ENCODE measurements at regions not wholly inside any gene's neighbourhood (a gene's known extent, or its start where the extent isn't known, plus 50 kb on each side); places are given as distances from the start of the nearest gene placed in this dataset.
"Not testable (repeated sequence)": the region's sequence is repeated elsewhere in the genome, so short reads cannot be mapped to it uniquely, and the experiment has no call there.

DNA sequence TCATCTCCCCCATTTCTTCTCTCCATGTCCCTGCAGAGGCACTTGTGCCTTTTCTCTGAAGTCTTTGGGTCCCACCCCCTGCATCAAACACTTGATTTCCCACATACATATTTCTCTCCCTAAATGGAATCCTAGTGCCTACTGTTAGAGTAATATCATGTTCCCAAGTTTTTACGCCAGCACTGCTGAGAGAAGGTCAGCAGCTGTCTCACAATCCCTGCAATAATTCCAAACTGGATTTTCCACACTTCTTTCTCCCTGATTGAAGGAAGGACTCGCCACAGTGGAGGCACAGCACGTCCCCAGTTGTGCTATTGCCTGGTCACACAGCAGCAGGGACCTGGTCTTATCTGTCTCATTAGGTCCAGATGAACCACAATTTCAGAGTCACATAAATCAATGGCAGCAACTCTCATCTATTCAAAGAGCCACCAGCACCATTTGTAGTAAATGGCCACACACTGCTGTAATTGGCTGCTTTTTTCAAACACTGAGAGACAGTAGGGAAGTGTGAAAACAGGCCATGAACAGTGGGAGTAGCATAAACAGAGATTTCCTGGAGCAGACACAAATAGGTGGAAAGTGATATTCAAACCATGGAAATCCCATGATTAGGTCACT lies 605.5 kb downstream of the XPNPEP1 start:
- no peak for DNase-seq (ENCODE audit: low read depth)
- Histone ChIP-seq H3K36me3 (ENCODE audit: control insufficient read depth, insufficient read depth, low read length) (no peaks in the 10 kb centered on the region), H3K27me3 (ENCODE audit: control insufficient read depth, insufficient read depth, low read length) (no peaks in the 10 kb centered on the region), H3K4me3 (ENCODE audit: low read depth, low read length) (no peak overlapping the region)
- TF ChIP-seq, protein P1, sequence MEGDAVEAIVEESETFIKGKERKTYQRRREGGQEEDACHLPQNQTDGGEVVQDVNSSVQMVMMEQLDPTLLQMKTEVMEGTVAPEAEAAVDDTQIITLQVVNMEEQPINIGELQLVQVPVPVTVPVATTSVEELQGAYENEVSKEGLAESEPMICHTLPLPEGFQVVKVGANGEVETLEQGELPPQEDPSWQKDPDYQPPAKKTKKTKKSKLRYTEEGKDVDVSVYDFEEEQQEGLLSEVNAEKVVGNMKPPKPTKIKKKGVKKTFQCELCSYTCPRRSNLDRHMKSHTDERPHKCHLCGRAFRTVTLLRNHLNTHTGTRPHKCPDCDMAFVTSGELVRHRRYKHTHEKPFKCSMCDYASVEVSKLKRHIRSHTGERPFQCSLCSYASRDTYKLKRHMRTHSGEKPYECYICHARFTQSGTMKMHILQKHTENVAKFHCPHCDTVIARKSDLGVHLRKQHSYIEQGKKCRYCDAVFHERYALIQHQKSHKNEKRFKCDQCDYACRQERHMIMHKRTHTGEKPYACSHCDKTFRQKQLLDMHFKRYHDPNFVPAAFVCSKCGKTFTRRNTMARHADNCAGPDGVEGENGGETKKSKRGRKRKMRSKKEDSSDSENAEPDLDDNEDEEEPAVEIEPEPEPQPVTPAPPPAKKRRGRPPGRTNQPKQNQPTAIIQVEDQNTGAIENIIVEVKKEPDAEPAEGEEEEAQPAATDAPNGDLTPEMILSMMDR (IDR thresholded peaks at IDR 0.05; ENCODE audit: insufficient read depth, low read length, poor library complexity, severe bottlenecking) = no peak

DNA sequence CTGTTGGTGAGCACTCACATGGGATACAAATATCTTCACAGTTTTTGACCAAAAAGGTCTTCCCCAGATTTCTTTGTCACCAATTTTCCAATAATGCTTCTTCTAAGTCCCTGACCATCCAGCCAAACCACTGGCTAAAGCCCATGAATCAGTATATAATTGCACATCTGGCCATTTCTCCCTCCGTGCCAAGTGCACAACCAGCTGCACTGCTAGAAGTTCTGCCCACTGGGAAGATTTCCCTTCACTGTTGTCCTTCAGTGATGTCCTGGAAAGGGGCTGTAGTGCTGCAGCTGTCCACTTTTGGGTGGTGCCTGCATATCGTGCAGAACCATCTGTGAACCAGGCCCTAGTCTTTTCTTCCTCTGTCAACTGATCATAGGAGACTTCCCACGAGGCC lies 609.3 kb downstream of the XPNPEP1 start:
- not testable (repeated sequence) for H3K4me3 ChIP-seq (ENCODE audit: low read depth, low read length); H3K27me3 ChIP-seq (ENCODE audit: control insufficient read depth, insufficient read depth, low read length); DNase-seq (ENCODE audit: low read depth)

DNA sequence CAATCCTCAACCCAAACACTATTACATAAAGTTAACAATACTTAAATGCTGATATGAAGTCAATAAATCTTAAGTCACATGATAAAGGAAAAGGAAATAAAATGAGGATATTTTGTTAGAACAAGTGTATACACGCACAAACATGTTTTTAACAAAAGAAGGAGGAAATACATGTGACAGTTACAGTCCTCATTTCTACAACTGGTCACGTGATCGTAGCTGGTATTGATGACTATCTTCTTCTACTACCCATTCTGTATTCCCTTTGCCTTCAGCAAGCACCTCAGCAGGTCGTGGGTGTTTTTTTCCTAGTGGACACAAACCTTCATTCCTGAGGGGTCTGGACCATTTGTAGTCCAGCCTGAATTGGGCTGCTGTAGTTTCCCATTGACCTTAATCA lies 610.8 kb downstream of the XPNPEP1 start:
- DNase-seq (ENCODE audit: low read depth); H3K27me3 ChIP-seq (ENCODE audit: control insufficient read depth, insufficient read depth, low read length); H3K36me3 ChIP-seq (ENCODE audit: control insufficient read depth, insufficient read depth, low read length); H3K4me3 ChIP-seq (ENCODE audit: low read depth, low read length): not testable (repeated sequence)

More for the DNA sequence above, 609.3 kb downstream of the XPNPEP1 start:
- H3K36me3 ChIP-seq (ENCODE audit: control insufficient read depth, insufficient read depth, low read length) = not testable (repeated sequence)

DNA sequence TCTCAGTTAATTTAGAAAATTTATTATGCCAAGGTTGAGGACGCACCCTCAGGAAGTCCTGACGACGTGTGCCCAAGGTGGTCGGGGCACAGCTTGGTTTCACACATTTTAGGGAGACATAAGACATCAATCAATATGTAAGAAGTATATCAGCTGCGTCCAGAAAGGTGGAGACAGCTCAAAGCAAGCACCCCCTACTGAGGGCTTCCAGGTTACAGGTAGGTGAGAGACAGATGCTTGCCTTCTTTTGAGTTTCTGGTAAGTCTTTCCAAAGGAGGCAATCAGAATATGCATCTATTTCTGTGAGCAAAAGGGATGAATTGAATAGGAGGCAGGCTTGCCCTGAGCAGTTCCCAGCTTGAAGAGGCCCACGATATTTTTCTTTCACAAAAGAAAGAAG lies 614.3 kb downstream of the XPNPEP1 start:
- no peaks in the 10 kb centered on the region for H3K36me3 ChIP-seq (ENCODE audit: control insufficient read depth, insufficient read depth, low read length)
- DNase-seq (ENCODE audit: low read depth) = no peak
- no peak overlapping the region for H3K4me3 ChIP-seq (ENCODE audit: low read depth, low read length)
- TF ChIP-seq, protein P1 (IDR thresholded peaks at IDR 0.05; ENCODE audit: insufficient read depth, low read length, poor library complexity, severe bottlenecking) = no peak
- no peaks in the 10 kb centered on the region for H3K27me3 ChIP-seq (ENCODE audit: control insufficient read depth, insufficient read depth, low read length)

DNA sequence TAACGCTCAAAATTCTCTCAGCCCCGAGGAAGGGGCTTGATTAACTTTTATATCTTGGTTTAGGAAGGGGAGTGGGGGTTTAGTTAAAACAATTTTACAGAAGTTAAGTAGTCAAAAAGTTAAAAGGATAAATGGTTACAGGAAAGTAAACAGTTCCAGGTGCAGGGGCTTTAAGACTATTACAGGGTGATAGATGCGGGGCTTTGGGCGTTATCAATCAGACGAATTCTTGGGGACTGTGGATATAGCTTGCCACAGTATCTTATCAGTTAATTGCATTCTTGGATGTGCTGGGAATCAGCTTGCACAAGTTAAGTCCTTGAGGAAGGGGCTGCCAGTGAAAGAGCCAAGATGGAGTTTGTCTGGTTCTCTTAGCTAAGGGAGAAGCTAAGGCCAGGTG lies 616.2 kb downstream of the XPNPEP1 start:
- H3K36me3 ChIP-seq (ENCODE audit: control insufficient read depth, insufficient read depth, low read length); DNase-seq (ENCODE audit: low read depth); H3K27me3 ChIP-seq (ENCODE audit: control insufficient read depth, insufficient read depth, low read length); H3K4me3 ChIP-seq (ENCODE audit: low read depth, low read length): not testable (repeated sequence)

DNA sequence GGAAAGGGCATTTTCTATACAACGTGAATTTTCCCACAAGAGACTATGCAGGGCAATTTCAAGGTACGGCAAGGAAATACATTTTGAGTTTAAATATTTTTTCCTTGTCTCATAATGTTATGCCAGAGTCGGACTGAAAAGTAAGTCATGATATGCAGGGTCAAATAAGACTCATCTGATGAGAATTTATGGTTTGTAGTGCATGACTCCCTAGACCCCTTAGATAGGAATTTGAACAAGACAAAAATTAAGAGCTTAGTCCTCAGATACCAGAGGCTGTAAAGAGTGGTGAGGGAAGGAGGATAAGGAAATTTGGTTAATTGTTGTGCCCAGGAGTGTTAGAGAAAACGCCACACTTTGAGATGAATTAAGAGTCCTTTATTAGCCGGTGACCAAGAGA lies 616.6 kb downstream of the XPNPEP1 start:
- Histone ChIP-seq H3K36me3 (ENCODE audit: control insufficient read depth, insufficient read depth, low read length) (no peaks in the 10 kb centered on the region), H3K27me3 (ENCODE audit: control insufficient read depth, insufficient read depth, low read length) (no peaks in the 10 kb centered on the region), H3K4me3 (ENCODE audit: low read depth, low read length) (no peak overlapping the region)
- TF ChIP-seq, protein P1 (IDR thresholded peaks at IDR 0.05; ENCODE audit: insufficient read depth, low read length, poor library complexity, severe bottlenecking) = no peak
- DNase-seq (ENCODE audit: low read depth) = no peak

DNA sequence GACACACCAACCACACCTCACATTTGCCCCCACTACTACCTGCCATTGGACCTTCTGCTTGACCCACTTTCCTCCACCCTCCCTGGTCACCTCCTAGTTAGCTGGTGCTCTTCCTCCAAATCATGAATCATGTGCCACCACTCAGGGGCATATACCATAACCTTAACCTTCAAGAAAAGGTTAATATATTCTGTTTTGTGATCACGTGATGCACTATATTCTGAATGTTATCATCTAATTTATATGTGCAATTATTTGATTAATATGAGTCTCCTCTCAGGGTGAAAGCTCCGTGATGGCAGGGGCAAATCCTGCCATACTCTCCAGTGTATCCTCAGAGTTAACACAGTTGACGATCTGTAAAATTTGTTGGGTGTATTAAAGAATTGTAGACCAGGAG lies 635.5 kb downstream of the XPNPEP1 start:
- Histone ChIP-seq H3K4me3 (ENCODE audit: low read depth, low read length) (no peak overlapping the region), H3K36me3 (ENCODE audit: control insufficient read depth, insufficient read depth, low read length) (no peaks in the 10 kb centered on the region), H3K27me3 (ENCODE audit: control insufficient read depth, insufficient read depth, low read length) (no peaks in the 10 kb centered on the region)
- no peak for DNase-seq (ENCODE audit: low read depth)
- TF ChIP-seq, protein P1 (IDR thresholded peaks at IDR 0.05; ENCODE audit: insufficient read depth, low read length, poor library complexity, severe bottlenecking) = no peak
